ENCODE measurements at regions not wholly inside any gene's neighbourhood (a gene's known extent, or its start where the extent isn't known, plus 50 kb on each side); places are given as distances from the start of the nearest gene placed in this dataset.
A peak's percentile ranks its signal among the peaks of the same experiment; 100 is the strongest.

- Histone ChIP-seq H3K27me3 (ENCODE audit: control insufficient read depth, insufficient read depth, low read length, poor library complexity, severe bottlenecking) (no peaks in the 10 kb centered on the region), H3K36me3 (ENCODE audit: control insufficient read depth, insufficient read depth, low read length) (no peaks in the 10 kb centered on the region), H3K4me1 (ENCODE audit: control insufficient read depth, insufficient read depth, low read length) (no peaks in the 10 kb centered on the region), H3K27ac (ENCODE audit: low read depth, low read length) (no peak overlapping the region), H3K9me3 (ENCODE audit: control insufficient read depth, low read length) (no peaks in the 10 kb centered on the region), H3K9ac (ENCODE audit: extremely low read depth, low read length, poor library complexity, severe bottlenecking) (no peak overlapping the region), H3K4me3 (ENCODE audit: low read length) (no peak overlapping the region)
- TF ChIP-seq CTCF (conservative IDR thresholded peaks at IDR 0.05), result no peak
- 80 to 89% methylated on average over 1 of the region's 1 CpG for WGBS, 2 experiments (ENCODE audit: insufficient coverage in 1 of 2, insufficient read length in 1 of 2)
- Mint-ChIP-seq H3K27me3 (ENCODE audit: insufficient read depth) (no peaks in the 10 kb centered on the region), H3K4me1 (no peaks in the 10 kb centered on the region), H3K4me3 (no peak overlapping the region), H3K27ac (no peak overlapping the region), H3K36me3 (ENCODE audit: low read depth) (no peaks in the 10 kb centered on the region), H3K9me3 (peaks cover 12% of the 10 kb centered on the region)
- no peak for DNase-seq
Measured at GRCh38 chr4:141962486-141962885, 326.1 kb downstream of the IL15 start.

GRCh38 chr4:141971869-141972268 lies 335.5 kb downstream of the IL15 start:
- Histone ChIP-seq H3K36me3 (ENCODE audit: control insufficient read depth, insufficient read depth, low read length) (no peaks in the 10 kb centered on the region), H3K4me1 (ENCODE audit: control insufficient read depth, insufficient read depth, low read length) (no peaks in the 10 kb centered on the region), H3K27me3 (ENCODE audit: control insufficient read depth, insufficient read depth, low read length, poor library complexity, severe bottlenecking) (no peaks in the 10 kb centered on the region), H3K27ac (ENCODE audit: low read depth, low read length) (no peak overlapping the region), H3K9ac (ENCODE audit: extremely low read depth, low read length, poor library complexity, severe bottlenecking) (no peak overlapping the region), H3K9me3 (ENCODE audit: control insufficient read depth, low read length) (peaks cover 12% of the 10 kb centered on the region), H3K4me3 (ENCODE audit: low read length) (no peak overlapping the region)
- TF ChIP-seq CTCF (conservative IDR thresholded peaks at IDR 0.05), result no peak
- Mint-ChIP-seq H3K9me3 (peaks cover 56% of the 10 kb centered on the region), H3K27ac (no peak overlapping the region), H3K27me3 (ENCODE audit: insufficient read depth) (no peaks in the 10 kb centered on the region), H3K4me3 (no peak overlapping the region), H3K4me1 (no peaks in the 10 kb centered on the region), H3K36me3 (ENCODE audit: low read depth) (peaks cover 2% of the 10 kb centered on the region)
- DNase-seq, result no peak
- 95 to 100% methylated on average over 2 of the region's 3 CpGs for WGBS, 2 experiments (ENCODE audit: insufficient coverage in 1 of 2, insufficient read length in 1 of 2)

DNA sequence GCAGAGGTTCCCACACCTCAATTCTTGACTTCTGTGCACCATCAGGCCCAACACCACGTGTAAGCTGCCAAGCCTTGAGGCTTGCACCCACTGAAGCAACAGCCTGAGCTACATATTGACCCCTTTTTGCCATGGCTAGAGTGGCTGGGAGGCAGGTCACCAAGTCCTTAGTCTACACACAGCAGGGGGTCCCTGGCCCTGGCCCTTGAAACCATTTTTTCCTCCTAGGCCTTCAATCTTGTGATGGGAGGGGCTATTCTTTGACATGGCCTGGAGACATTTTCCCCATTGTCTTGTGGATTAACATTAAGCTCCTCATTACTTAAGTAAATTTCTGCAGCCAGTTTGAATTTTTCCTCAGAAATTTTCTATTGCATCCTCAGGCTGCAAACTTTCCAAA lies 336.6 kb downstream of the IL15 start:
- no peak overlapping the region for H3K9ac ChIP-seq (ENCODE audit: extremely low read depth, low read length, poor library complexity, severe bottlenecking)
- Mint-ChIP-seq H3K9me3 (peaks cover 46% of the 10 kb centered on the region), H3K4me3 (no peak overlapping the region), H3K27ac (no peak overlapping the region), H3K36me3 (ENCODE audit: low read depth) (peaks cover 2% of the 10 kb centered on the region), H3K4me1 (no peaks in the 10 kb centered on the region), H3K27me3 (ENCODE audit: insufficient read depth) (no peaks in the 10 kb centered on the region)
- TF ChIP-seq CTCF (conservative IDR thresholded peaks at IDR 0.05), result no peak
- peaks cover 12% of the 10 kb centered on the region for H3K9me3 ChIP-seq (ENCODE audit: control insufficient read depth, low read length)
- H3K4me3 ChIP-seq (ENCODE audit: low read length), result peak overlapping the region; percentile 47
- H3K27ac ChIP-seq (ENCODE audit: low read depth, low read length), result no peak overlapping the region
- H3K36me3 ChIP-seq (ENCODE audit: control insufficient read depth, insufficient read depth, low read length), result no peaks in the 10 kb centered on the region
- WGBS, 2 experiments (ENCODE audit: insufficient coverage in 1 of 2, insufficient read length in 1 of 2), result 79% methylated on average over 1 of the region's 1 CpG; no CpG with 5 or more reads in 1 of the 2 experiments
- DNase-seq, result no peak
- H3K4me1 ChIP-seq (ENCODE audit: control insufficient read depth, insufficient read depth, low read length), result no peaks in the 10 kb centered on the region
- H3K27me3 ChIP-seq (ENCODE audit: control insufficient read depth, insufficient read depth, low read length, poor library complexity, severe bottlenecking), result no peaks in the 10 kb centered on the region

Measured in endodermal cell (in vitro differentiated cells).